ENCODE measurements at regions not wholly inside any gene's neighbourhood (a gene's known extent, or its start where the extent isn't known, plus 50 kb on each side); places are given as distances from the start of the nearest gene placed in this dataset.
A peak's percentile ranks its signal among the peaks of the same experiment; 100 is the strongest.

- Histone ChIP-seq H2BK12ac (ENCODE audit: low read depth, low read length) (no peak overlapping the region), H3K27ac (ENCODE audit: low read depth, low read length) (no peak overlapping the region), H4K91ac (replicated peaks; ENCODE audit: insufficient read length, low read length) (no peak overlapping the region), H3K79me2 (ENCODE audit: control insufficient read depth in 1 of 2, insufficient read depth in 2 of 2, low read length in 2 of 2) (no peaks in the 10 kb centered on the region), H3K9ac (replicated peaks in 1 of 4; ENCODE audit: extremely low read depth in 1 of 4, low read depth in 3 of 4, low read length in 3 of 4) (no peak overlapping the region), H3K4ac (replicated peaks; ENCODE audit: insufficient read length, low read depth, low read length) (no peak overlapping the region), H2BK20ac (ENCODE audit: low read length) (no peak overlapping the region), H3K9me3 (ENCODE audit: insufficient read depth in 2 of 2, low read depth in 1 of 2, low read length in 1 of 2) (no peaks in the 10 kb centered on the region), H4K20me1 (replicated peaks in 1 of 2; ENCODE audit: control insufficient read depth in 1 of 2, insufficient read depth in 2 of 2, low read length in 2 of 2) (no peaks in the 10 kb centered on the region), H2BK120ac (replicated peaks; ENCODE audit: low read depth, low read length) (no peak overlapping the region), H2AK5ac (ENCODE audit: low read depth, low read length) (no peak overlapping the region), H3K4me2 (ENCODE audit: insufficient read depth in 1 of 2, low read depth in 2 of 2, low read length in 2 of 2) (no peak overlapping the region), H3K18ac (ENCODE audit: extremely low read depth, low read length) (no peak overlapping the region; the same call in 1 of the 2 replicates), H3K23me2 (ENCODE audit: low read depth, low read length) (no peaks in the 10 kb centered on the region), H3K23ac (ENCODE audit: insufficient read length) (no peak overlapping the region), H4K8ac (ENCODE audit: extremely low read depth, insufficient read depth, low read length) (no peak overlapping the region), H2AFZ (ENCODE audit: low read length) (peak overlapping the region; percentile 12; the same call in 1 of the 2 replicates), H3K36me3 (ENCODE audit: control insufficient read depth in 2 of 4, insufficient read depth in 4 of 4, low read length in 3 of 4) (no peaks in the 10 kb centered on the region), H3K4me1 (replicated peaks in 1 of 4; ENCODE audit: control insufficient read depth in 3 of 4, insufficient read depth in 4 of 4, low read length in 3 of 4) (peaks cover 0 to 4% (median 1%) of the 10 kb centered on the region in 4 experiments; a peak in 3 of 7 replicates), H3K79me1 (ENCODE audit: low read depth, low read length) (no peaks in the 10 kb centered on the region; the same call in 1 of the 2 replicates), H2BK5ac (ENCODE audit: low read depth, low read length) (no peak overlapping the region), H3K14ac (ENCODE audit: insufficient read length) (no peak overlapping the region), H3K27me3 (replicated peaks in 1 of 4; ENCODE audit: control insufficient read depth in 3 of 4, extremely low read depth in 1 of 4, insufficient read depth in 3 of 4, low read length in 3 of 4) (no peaks in the 10 kb centered on the region), H3K4me3 (ENCODE audit: extremely low read depth in 1 of 4, insufficient read depth in 2 of 4, low read depth in 3 of 4, low read length in 4 of 4) (no peak overlapping the region), H2BK15ac (ENCODE audit: low read length) (no peak overlapping the region), H4K5ac (ENCODE audit: insufficient read length, low read depth, low read length) (no peak overlapping the region), H3K56ac (replicated peaks; ENCODE audit: insufficient read length, low read depth, low read length) (no peak overlapping the region)
- POLR2A ChIA-PET (ENCODE audit: partially characterized antibody), result no interaction called here
- no peak for FAIRE-seq
- no peak for TF ChIP-seq SAP30 (IDR thresholded peaks at IDR 0.05; ENCODE audit: insufficient read depth, insufficient replicate concordance, low read length)
- TF ChIP-seq BCL11A (IDR thresholded peaks at IDR 0.05; ENCODE audit: low read depth in 2 of 2, low read length in 2 of 2), result no peak
- no peak for TF ChIP-seq RFX5 (IDR thresholded peaks at IDR 0.05; ENCODE audit: borderline replicate concordance, low read depth, low read length)
- no peak for TF ChIP-seq USF2 (IDR thresholded peaks at IDR 0.05; ENCODE audit: low read length)
- no peak for TF ChIP-seq RBBP5 (IDR thresholded peaks at IDR 0.05; ENCODE audit: borderline replicate concordance, low read depth, low read length)
- TF ChIP-seq GTF2F1 (IDR thresholded peaks at IDR 0.05; ENCODE audit: borderline replicate concordance, low read depth, low read length), result no peak
- TF ChIP-seq ATF2 (IDR thresholded peaks at IDR 0.05; ENCODE audit: low read length), result no peak
- TF ChIP-seq CREB1 (IDR thresholded peaks at IDR 0.05), result no peak
- TF ChIP-seq SIX5 (IDR thresholded peaks at IDR 0.05; ENCODE audit: low read depth, low read length), result no peak
- CTCF ChIA-PET (ENCODE audit: partially characterized antibody), result interaction anchor here (0.6 to 5.1 kb wide), 17 partner anchors 9 to 256 kb away, joined by 3 to 23 read pairs (median 3); a partner anchor contains a TSS
- no peak for DNase-seq (ENCODE audit: low read depth in 1 of 2, low spot score in 2 of 2)
- WGBS, 2 experiments (ENCODE audit: extremely low coverage in 1 of 2, insufficient coverage in 1 of 2, insufficient read length in 1 of 2, insufficient replicate concordance in 2 of 2, low coverage in 1 of 2, low lambda C conversion rate in 2 of 2, missing lambda C conversion rate in 1 of 2), result 82% methylated on average over 19 of the region's 19 CpGs; no CpG with 5 or more reads in 1 of the 2 experiments
Measured at GRCh38 chr2:11094021-11094810, 61.1 kb upstream of the SLC66A3 start.

Data from H1 (cell line).